ENCODE measurements at regions not wholly inside any gene's neighbourhood (a gene's known extent, or its start where the extent isn't known, plus 50 kb on each side); places are given as distances from the start of the nearest gene placed in this dataset.

DNA sequence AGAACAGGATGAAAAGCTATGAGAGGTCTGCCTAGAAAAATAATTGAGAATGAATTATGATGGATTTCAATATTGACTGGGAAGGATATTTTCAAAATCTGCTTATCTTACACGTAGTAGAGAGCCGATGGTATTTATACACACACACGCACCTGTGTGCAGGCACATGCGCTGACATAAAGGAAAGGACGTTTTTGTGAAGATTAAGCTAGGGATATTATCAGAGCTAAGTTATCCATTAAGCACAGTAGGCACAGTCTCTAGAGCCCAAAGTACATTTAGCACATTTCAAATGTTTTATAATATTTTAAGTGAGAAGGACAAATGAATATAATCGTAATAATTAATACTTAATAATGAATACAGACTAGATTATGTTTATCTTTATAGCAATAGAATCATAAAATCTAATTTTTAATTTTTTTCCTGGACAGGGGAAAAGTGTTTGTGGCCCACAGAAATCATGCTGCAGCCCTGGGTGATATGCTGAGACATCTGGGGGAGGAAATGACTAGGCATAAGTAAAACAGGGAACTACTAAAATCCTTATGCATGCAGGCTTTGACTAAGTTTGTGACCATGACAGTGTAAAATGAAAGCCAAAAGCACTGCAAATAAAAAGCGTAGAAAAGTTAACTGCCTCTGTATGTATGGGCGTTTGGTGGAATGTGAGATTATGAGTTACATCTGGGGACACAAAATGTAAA, 146.1 kb downstream of the KITLG start:
- no TSS peak for BruUV-seq (replicated peaks)
- TF ChIP-seq, protein P1, sequence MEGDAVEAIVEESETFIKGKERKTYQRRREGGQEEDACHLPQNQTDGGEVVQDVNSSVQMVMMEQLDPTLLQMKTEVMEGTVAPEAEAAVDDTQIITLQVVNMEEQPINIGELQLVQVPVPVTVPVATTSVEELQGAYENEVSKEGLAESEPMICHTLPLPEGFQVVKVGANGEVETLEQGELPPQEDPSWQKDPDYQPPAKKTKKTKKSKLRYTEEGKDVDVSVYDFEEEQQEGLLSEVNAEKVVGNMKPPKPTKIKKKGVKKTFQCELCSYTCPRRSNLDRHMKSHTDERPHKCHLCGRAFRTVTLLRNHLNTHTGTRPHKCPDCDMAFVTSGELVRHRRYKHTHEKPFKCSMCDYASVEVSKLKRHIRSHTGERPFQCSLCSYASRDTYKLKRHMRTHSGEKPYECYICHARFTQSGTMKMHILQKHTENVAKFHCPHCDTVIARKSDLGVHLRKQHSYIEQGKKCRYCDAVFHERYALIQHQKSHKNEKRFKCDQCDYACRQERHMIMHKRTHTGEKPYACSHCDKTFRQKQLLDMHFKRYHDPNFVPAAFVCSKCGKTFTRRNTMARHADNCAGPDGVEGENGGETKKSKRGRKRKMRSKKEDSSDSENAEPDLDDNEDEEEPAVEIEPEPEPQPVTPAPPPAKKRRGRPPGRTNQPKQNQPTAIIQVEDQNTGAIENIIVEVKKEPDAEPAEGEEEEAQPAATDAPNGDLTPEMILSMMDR (conservative IDR thresholded peaks at IDR 0.05; ENCODE audit: low read depth, low read length) = no peak
- TF ChIP-seq EZH2 (IDR thresholded peaks at IDR 0.05; ENCODE audit: borderline replicate concordance, low read depth, low read length, poor library complexity, severe bottlenecking) = no peak
- Histone ChIP-seq H3K9me3 (ENCODE audit: low read depth, low read length, poor library complexity, severe bottlenecking) (no peaks in the 10 kb centered on the region), H3K4me1 (ENCODE audit: insufficient read depth, low read length, poor library complexity, severe bottlenecking) (no peaks in the 10 kb centered on the region), H3K27ac (ENCODE audit: low read depth, low read length, poor library complexity, severe bottlenecking) (no peak overlapping the region), H3K27me3 (replicated peaks; ENCODE audit: insufficient read depth, low read depth, low read length, poor library complexity) (no peaks in the 10 kb centered on the region), H3K36me3 (ENCODE audit: insufficient read depth, low read length, poor library complexity, severe bottlenecking) (no peaks in the 10 kb centered on the region), H3K4me3 (ENCODE audit: low read depth, low read length, poor library complexity, severe bottlenecking) (no peak overlapping the region)
- DNase-seq (ENCODE audit: low spot score) = no peak
- intact Hi-C loops (cut with micrococcal nuclease; ENCODE audit: unreplicated experiment) = no loop called here
- ChIA-PET POLR2A (ENCODE audit: low non-redundant PET) (no interaction called here), CTCF (no interaction called here)

DNA sequence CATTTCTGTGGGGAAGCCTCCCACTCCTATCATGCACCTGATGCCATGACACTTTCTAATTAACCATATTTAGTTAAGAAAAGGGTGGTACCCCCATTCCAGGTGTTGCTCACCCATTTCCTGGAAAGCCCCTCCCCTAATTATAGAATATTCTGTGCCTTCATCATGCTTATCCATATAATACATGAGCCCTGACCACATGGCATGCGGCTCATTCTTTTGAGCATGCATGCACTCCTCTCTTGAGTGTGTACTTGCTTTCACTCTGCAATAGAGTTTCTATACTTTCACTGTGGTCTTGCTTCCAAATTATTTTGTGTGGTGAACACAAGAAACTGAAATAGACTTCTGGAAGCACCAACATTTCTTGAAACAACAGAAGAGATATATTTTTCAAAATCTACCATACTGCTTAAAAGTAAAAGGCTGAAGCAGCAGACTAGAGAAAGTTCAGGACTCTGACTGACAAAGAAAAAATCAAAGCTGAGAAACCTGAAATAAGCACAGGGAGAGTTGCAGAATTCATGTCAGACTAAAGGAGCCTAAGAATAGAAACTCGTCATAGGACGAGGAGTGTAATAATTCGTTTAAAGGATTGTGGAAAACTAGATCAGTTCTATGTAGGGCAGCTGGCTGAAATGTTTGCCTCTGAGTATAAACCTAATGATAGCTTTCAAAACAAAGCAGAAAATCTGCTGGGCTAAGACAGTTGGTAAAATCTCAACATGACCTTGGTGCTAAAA, 144.8 kb downstream of the KITLG start:
- intact Hi-C loops (cut with micrococcal nuclease; ENCODE audit: unreplicated experiment) = no loop called here
- no peak for TF ChIP-seq EZH2 (IDR thresholded peaks at IDR 0.05; ENCODE audit: borderline replicate concordance, low read depth, low read length, poor library complexity, severe bottlenecking)
- TF ChIP-seq, protein P1 (conservative IDR thresholded peaks at IDR 0.05; ENCODE audit: low read depth, low read length) = no peak
- DNase-seq (ENCODE audit: low spot score) = no peak
- Histone ChIP-seq H3K27me3 (replicated peaks; ENCODE audit: insufficient read depth, low read depth, low read length, poor library complexity) (no peaks in the 10 kb centered on the region), H3K27ac (ENCODE audit: low read depth, low read length, poor library complexity, severe bottlenecking) (no peak overlapping the region), H3K9me3 (ENCODE audit: low read depth, low read length, poor library complexity, severe bottlenecking) (no peaks in the 10 kb centered on the region), H3K4me3 (ENCODE audit: low read depth, low read length, poor library complexity, severe bottlenecking) (no peak overlapping the region), H3K4me1 (ENCODE audit: insufficient read depth, low read length, poor library complexity, severe bottlenecking) (no peaks in the 10 kb centered on the region), H3K36me3 (ENCODE audit: insufficient read depth, low read length, poor library complexity, severe bottlenecking) (no peaks in the 10 kb centered on the region)
- ChIA-PET CTCF (no interaction called here), POLR2A (ENCODE audit: low non-redundant PET) (no interaction called here)
- no TSS peak for BruUV-seq (replicated peaks)

DNA sequence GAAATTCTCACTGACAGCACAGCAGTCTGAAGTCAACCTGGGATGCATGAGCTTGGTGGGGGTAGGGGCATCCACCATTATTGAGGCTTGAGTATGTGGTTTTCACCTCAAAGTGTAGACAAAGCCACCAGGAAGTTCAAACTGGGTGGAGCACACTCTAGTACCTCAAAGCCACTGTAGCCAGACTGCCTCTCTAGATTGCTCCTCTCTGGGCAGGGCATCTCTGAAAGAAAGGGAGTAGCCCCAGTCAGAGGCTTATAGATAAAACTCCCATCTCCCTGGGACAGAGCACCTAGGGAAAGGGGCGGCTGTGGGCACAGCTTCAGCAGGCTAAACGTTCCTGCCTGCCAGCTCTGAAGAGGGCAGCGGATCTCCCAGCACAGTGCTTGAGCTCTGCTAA, 143.0 kb downstream of the KITLG start:
- TF ChIP-seq, protein P1 (conservative IDR thresholded peaks at IDR 0.05; ENCODE audit: low read depth, low read length) = no peak
- no peak for TF ChIP-seq EZH2 (IDR thresholded peaks at IDR 0.05; ENCODE audit: borderline replicate concordance, low read depth, low read length, poor library complexity, severe bottlenecking)
- POLR2A ChIA-PET (ENCODE audit: low non-redundant PET) = no interaction called here
- CTCF ChIA-PET = no interaction called here

More for the DNA sequence above, 143.0 kb downstream of the KITLG start:
- BruUV-seq (replicated peaks) = no TSS peak
- H3K27ac ChIP-seq (ENCODE audit: low read depth, low read length, poor library complexity, severe bottlenecking) = no peak overlapping the region
- no peak for DNase-seq (ENCODE audit: low spot score)
- no peaks in the 10 kb centered on the region for H3K4me1 ChIP-seq (ENCODE audit: insufficient read depth, low read length, poor library complexity, severe bottlenecking)
- no peaks in the 10 kb centered on the region for H3K36me3 ChIP-seq (ENCODE audit: insufficient read depth, low read length, poor library complexity, severe bottlenecking)
- no peaks in the 10 kb centered on the region for H3K9me3 ChIP-seq (ENCODE audit: low read depth, low read length, poor library complexity, severe bottlenecking)
- intact Hi-C loops (cut with micrococcal nuclease; ENCODE audit: unreplicated experiment) = no loop called here
- no peak overlapping the region for H3K4me3 ChIP-seq (ENCODE audit: low read depth, low read length, poor library complexity, severe bottlenecking)
- H3K27me3 ChIP-seq (replicated peaks; ENCODE audit: insufficient read depth, low read depth, low read length, poor library complexity) = no peaks in the 10 kb centered on the region

All from A673 (cell line).